MG63 (cell line): ENCODE measurements at regions not wholly inside any gene's neighbourhood (a gene's known extent, or its start where the extent isn't known, plus 50 kb on each side); places are given as distances from the start of the nearest gene placed in this dataset.

Experiments used
- DNase-seq: peaks from one replicate; pipeline ENCODE4 v3.0.0-alpha.2; 2020
- H3K27me3 ChIP-seq: fragments of 250-450 bp; sonication (Bioruptor Pico); 2 replicates; pipeline ENCODE4 v1.5.1; 2020; ENCODE audit warnings: mild to moderate bottlenecking, moderate library complexity
- H3K36me3 ChIP-seq: fragments of 250-450 bp; sonication (Bioruptor Pico); 2 replicates; pipeline ENCODE4 v1.5.1; 2020; ENCODE audit warnings: mild to moderate bottlenecking, moderate library complexity
- H3K4me3 ChIP-seq: fragments of 250-450 bp; sonication (Bioruptor Pico); 2 replicates; pipeline ENCODE4 v1.5.1; 2020; ENCODE audit warnings: mild to moderate bottlenecking, moderate library complexity
- H3K9me3 ChIP-seq: fragments of 250-450 bp; sonication (Bioruptor Pico); 2 replicates; pipeline ENCODE4 v1.5.1; 2020; ENCODE audit warnings: mild to moderate bottlenecking, moderate library complexity

- DNase-seq: no peak
- Histone ChIP-seq H3K4me3 (no peak overlapping the region), H3K9me3 (no peaks in the 10 kb centered on the region), H3K27me3 (no peaks in the 10 kb centered on the region), H3K36me3 (no peaks in the 10 kb centered on the region)
These were observed 317.6 kb upstream of the CNKSR2 start for GRCh38 chrX:21056622-21057021.

- no peak overlapping the region for H3K4me3 ChIP-seq
- no peak for DNase-seq
- H3K27me3 ChIP-seq: no peaks in the 10 kb centered on the region
- H3K36me3 ChIP-seq: no peaks in the 10 kb centered on the region
- H3K9me3 ChIP-seq: no peaks in the 10 kb centered on the region
These were observed 327.2 kb upstream of the CNKSR2 start for GRCh38 chrX:21047034-21047455.

- Histone ChIP-seq H3K36me3 (no peaks in the 10 kb centered on the region), H3K27me3 (no peaks in the 10 kb centered on the region), H3K9me3 (no peaks in the 10 kb centered on the region), H3K4me3 (no peak overlapping the region)
- no peak for DNase-seq
These were observed 359.9 kb upstream of the CNKSR2 start for GRCh38 chrX:21014326-21014725.

- no peaks in the 10 kb centered on the region for H3K36me3 ChIP-seq
- DNase-seq: no peak
- H3K4me3 ChIP-seq: no peak overlapping the region
- H3K9me3 ChIP-seq: no peaks in the 10 kb centered on the region
- no peaks in the 10 kb centered on the region for H3K27me3 ChIP-seq
These were observed 369.4 kb upstream of the CNKSR2 start for GRCh38 chrX:21004835-21005234.

- H3K4me3 ChIP-seq: no peak overlapping the region
- H3K9me3 ChIP-seq: no peaks in the 10 kb centered on the region
- H3K27me3 ChIP-seq: no peaks in the 10 kb centered on the region
- H3K36me3 ChIP-seq: no peaks in the 10 kb centered on the region
- DNase-seq: no peak
These were observed 378.4 kb upstream of the CNKSR2 start for GRCh38 chrX:20995829-20996228.

- DNase-seq: no peak
- H3K4me3 ChIP-seq: no peak overlapping the region
- H3K36me3 ChIP-seq: no peaks in the 10 kb centered on the region
- no peaks in the 10 kb centered on the region for H3K9me3 ChIP-seq
- no peaks in the 10 kb centered on the region for H3K27me3 ChIP-seq
These were observed 384.9 kb upstream of the CNKSR2 start for GRCh38 chrX:20989361-20989760.

GRCh38 chrX:20988804-20989203, 385.4 kb upstream of the CNKSR2 start:
- Histone ChIP-seq H3K27me3 (no peaks in the 10 kb centered on the region), H3K9me3 (no peaks in the 10 kb centered on the region), H3K36me3 (no peaks in the 10 kb centered on the region), H3K4me3 (no peak overlapping the region)
- no peak for DNase-seq

- Histone ChIP-seq H3K4me3 (no peak overlapping the region), H3K27me3 (no peaks in the 10 kb centered on the region), H3K9me3 (no peaks in the 10 kb centered on the region), H3K36me3 (no peaks in the 10 kb centered on the region)
- DNase-seq: no peak
These were observed 386.1 kb upstream of the CNKSR2 start for GRCh38 chrX:20988118-20988517.

GRCh38 chrX:20980426-20980825, 393.8 kb upstream of the CNKSR2 start:
- Histone ChIP-seq H3K27me3 (no peaks in the 10 kb centered on the region), H3K36me3 (no peaks in the 10 kb centered on the region), H3K9me3 (no peaks in the 10 kb centered on the region), H3K4me3 (no peak overlapping the region)
- no peak for DNase-seq

- peak; percentile 7 for DNase-seq
- Histone ChIP-seq H3K27me3 (no peaks in the 10 kb centered on the region), H3K9me3 (no peaks in the 10 kb centered on the region), H3K4me3 (no peak overlapping the region), H3K36me3 (no peaks in the 10 kb centered on the region)
These were observed 399.9 kb upstream of the CNKSR2 start for GRCh38 chrX:20974326-20974725.

GRCh38 chrX:20973038-20973437, 401.2 kb upstream of the CNKSR2 start:
- DNase-seq: no peak
- no peaks in the 10 kb centered on the region for H3K27me3 ChIP-seq
- H3K4me3 ChIP-seq: no peak overlapping the region
- H3K36me3 ChIP-seq: no peaks in the 10 kb centered on the region
- H3K9me3 ChIP-seq: no peaks in the 10 kb centered on the region

- H3K4me3 ChIP-seq: no peak overlapping the region
- no peak for DNase-seq
- no peaks in the 10 kb centered on the region for H3K27me3 ChIP-seq
- no peaks in the 10 kb centered on the region for H3K36me3 ChIP-seq
- no peaks in the 10 kb centered on the region for H3K9me3 ChIP-seq
These were observed 403.0 kb upstream of the CNKSR2 start for GRCh38 chrX:20971250-20971649.

- H3K27me3 ChIP-seq: no peaks in the 10 kb centered on the region
- no peaks in the 10 kb centered on the region for H3K9me3 ChIP-seq
- no peaks in the 10 kb centered on the region for H3K36me3 ChIP-seq
- H3K4me3 ChIP-seq: no peak overlapping the region
- no peak for DNase-seq
These were observed 404.7 kb upstream of the CNKSR2 start for GRCh38 chrX:20969565-20969964.

- no peaks in the 10 kb centered on the region for H3K27me3 ChIP-seq
- H3K9me3 ChIP-seq: no peaks in the 10 kb centered on the region
- H3K36me3 ChIP-seq: no peaks in the 10 kb centered on the region
- DNase-seq: no peak
- no peak overlapping the region for H3K4me3 ChIP-seq
These were observed 405.2 kb upstream of the CNKSR2 start for GRCh38 chrX:20968996-20969395.

- DNase-seq: no peak
- Histone ChIP-seq H3K4me3 (no peak overlapping the region), H3K27me3 (no peaks in the 10 kb centered on the region), H3K36me3 (no peaks in the 10 kb centered on the region), H3K9me3 (no peaks in the 10 kb centered on the region)
These were observed 406.5 kb upstream of the CNKSR2 start for GRCh38 chrX:20967725-20968124.

GRCh38 chrX:20965270-20966044, 408.8 kb upstream of the CNKSR2 start:
- no peak overlapping the region for H3K4me3 ChIP-seq
- no peaks in the 10 kb centered on the region for H3K9me3 ChIP-seq
- H3K27me3 ChIP-seq: no peaks in the 10 kb centered on the region
- DNase-seq: no peak
- no peaks in the 10 kb centered on the region for H3K36me3 ChIP-seq

GRCh38 chrX:20954014-20954413, 420.2 kb upstream of the CNKSR2 start:
- no peak for DNase-seq
- Histone ChIP-seq H3K36me3 (no peaks in the 10 kb centered on the region), H3K4me3 (no peak overlapping the region), H3K9me3 (no peaks in the 10 kb centered on the region), H3K27me3 (no peaks in the 10 kb centered on the region)

GRCh38 chrX:20952180-20952579, 422.0 kb upstream of the CNKSR2 start:
- no peak for DNase-seq
- no peak overlapping the region for H3K4me3 ChIP-seq
- H3K9me3 ChIP-seq: no peaks in the 10 kb centered on the region
- H3K36me3 ChIP-seq: no peaks in the 10 kb centered on the region
- no peaks in the 10 kb centered on the region for H3K27me3 ChIP-seq
